MM.1S (cell line): ENCODE measurements at regions not wholly inside any gene's neighbourhood (a gene's known extent, or its start where the extent isn't known, plus 50 kb on each side); places are given as distances from the start of the nearest gene placed in this dataset.

Source experiments
- CTCF ChIP-seq: fragments of 300-600 bp; sonication (generic); IDR thresholded peaks from 2 replicates; pipeline ENCODE4 v1.5.1; 2016; ENCODE audit warnings: antibody characterized with exemption, low read length, mixed read lengths
- EZH2 ChIP-seq: fragments of 300-600 bp; sonication (generic); optimal IDR thresholded peaks from 2 replicates; pipeline ENCODE3; 2017; ENCODE audit warnings: low read depth, mild to moderate bottlenecking, antibody characterized with exemption, low read length, mixed read lengths

- TF ChIP-seq CTCF (no peak), EZH2 (no peak)
These were observed 627.0 kb downstream of the BCOR start for GRCh38 chrX:39470588-39471407.
